Liver (tissue), 6 donors: ENCODE measurements at regions not wholly inside any gene's neighbourhood (a gene's known extent, or its start where the extent isn't known, plus 50 kb on each side); places are given as distances from the start of the nearest gene placed in this dataset.
A peak's percentile ranks its signal among the peaks of the same experiment; 100 is the strongest.
"Not testable (repeated sequence)": the region's sequence is repeated elsewhere in the genome, so short reads cannot be mapped to it uniquely, and the experiment has no call there.

Experiments
- DNase-seq: peaks from one replicate; pipeline ENCODE4 v3.0.0-alpha.2; 2017; ENCODE audit warnings: low spot score
- H3K27ac ChIP-seq, 2 donors: one replicate each; pipeline ENCODE4 v1.7.0; 2013; ENCODE audit warnings: inconsistent platforms in 2 of 2, low read length in 2 of 2, control low read depth in 1 of 2, low read depth in 1 of 2, mild to moderate bottlenecking in 1 of 2
- H3K27me3 ChIP-seq, 4 donors: one replicate each; pipeline versions ENCODE4 v1.6.1 to v1.7.0; 2013; ENCODE audit warnings: low read length in 3 of 4, inconsistent platforms in 1 of 4, mild to moderate bottlenecking in 1 of 4, moderate library complexity in 1 of 4; ENCODE audit not compliant: control insufficient read depth in 4 of 4, insufficient read depth in 4 of 4
- H3K36me3 ChIP-seq, 4 donors: one replicate each; pipeline versions ENCODE4 v1.6.1 to v1.7.0; 2013; ENCODE audit warnings: low read length in 3 of 4, mild to moderate bottlenecking in 3 of 4, low read depth in 1 of 4, moderate library complexity in 1 of 4; ENCODE audit not compliant: control insufficient read depth in 4 of 4, insufficient read depth in 3 of 4
- H3K4me1 ChIP-seq, 4 donors: one replicate each; pipeline versions ENCODE4 v1.6.1 to v1.7.0; 2013; ENCODE audit warnings: low read length in 3 of 4, mild to moderate bottlenecking in 3 of 4, moderate library complexity in 1 of 4; ENCODE audit not compliant: control insufficient read depth in 4 of 4, insufficient read depth in 4 of 4
- H3K4me3 ChIP-seq, 3 donors: one replicate each; pipeline versions ENCODE4 v1.6.1 to v1.7.0; 2013; ENCODE audit warnings: low read length in 3 of 3, control low read depth in 1 of 3, low read depth in 1 of 3, mild to moderate bottlenecking in 1 of 3
- H3K9ac ChIP-seq, 2 donors: one replicate each; pipeline ENCODE4 v1.7.0; 2013; ENCODE audit warnings: low read length in 2 of 2, mild to moderate bottlenecking in 2 of 2, moderate library complexity in 2 of 2, control low read depth in 1 of 2, low read depth in 1 of 2
- H3K9me3 ChIP-seq, 4 donors: one replicate each; pipeline versions ENCODE4 v1.6.1 to v1.7.0; 2013; ENCODE audit warnings: low read length in 3 of 4; ENCODE audit not compliant: control insufficient read depth in 4 of 4
- WGBS: extraction: QIAGEN DNeasy Blood & Tissue Kit; methylation state at CpG from one replicate; pipeline ENCODE4 v1.1.7; 2013; 5-methylcytosine and 5-hydroxymethylcytosine counted together
- donor health status: healthy.
- donor health status: healthy.
- donor health status: healthy.

- not testable (repeated sequence) for H3K9me3 ChIP-seq, H3K9ac ChIP-seq, DNase-seq, H3K27me3 ChIP-seq, H3K27ac ChIP-seq, H3K36me3 ChIP-seq, H3K4me1 ChIP-seq, H3K4me3 ChIP-seq
- WGBS: 95% methylated on average over 9 of the region's 9 CpGs
Measured at GRCh38 chr16:88185406-88185805, 197.4 kb upstream of the ZNF469 start.

DNA sequence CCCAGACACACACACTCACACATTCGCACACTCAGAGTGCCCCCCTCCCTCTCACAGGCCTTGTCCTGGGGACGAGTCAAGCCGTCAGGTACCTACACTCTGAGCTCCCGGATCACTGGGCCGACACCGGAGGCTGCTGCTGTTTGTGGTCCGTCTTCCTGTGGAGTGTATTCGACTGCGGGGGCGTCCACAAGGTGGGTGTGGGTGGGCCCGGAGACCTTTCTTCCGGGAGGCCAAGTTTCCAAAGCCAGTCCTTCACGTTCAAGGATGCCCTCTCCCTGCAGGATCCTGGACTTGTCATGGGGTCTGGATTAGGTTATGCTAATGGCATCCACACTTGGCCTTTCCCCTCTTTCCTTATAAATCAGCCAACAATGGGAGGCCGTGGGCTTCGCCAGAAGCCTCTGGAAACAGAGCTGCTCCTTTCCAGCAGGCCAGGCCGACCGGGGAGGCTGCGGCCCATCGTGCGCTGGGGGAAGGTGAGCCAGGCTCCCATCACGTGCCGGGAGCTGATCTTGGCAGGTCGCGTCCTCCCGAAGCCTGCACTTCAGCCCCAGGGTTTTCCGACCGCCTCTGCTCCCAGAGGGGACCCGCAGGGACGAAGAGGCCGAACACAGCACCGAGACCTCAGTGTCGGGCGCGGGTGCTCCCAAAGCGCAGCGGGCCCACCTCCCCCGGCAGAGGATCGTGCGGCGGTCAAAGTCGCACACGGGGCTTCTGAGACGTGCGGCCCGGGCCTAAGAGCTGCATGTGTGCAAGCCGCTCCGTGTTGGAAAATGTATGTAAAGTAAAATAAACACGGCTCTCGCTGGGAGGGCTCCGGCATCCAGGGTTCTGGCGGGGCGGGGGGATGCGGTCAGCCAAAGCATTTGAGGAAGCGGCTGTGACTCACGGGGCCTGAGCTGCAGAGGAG is 196.5 kb upstream of the ZNF469 start:
- H3K4me3 ChIP-seq, H3K9ac ChIP-seq, H3K4me1 ChIP-seq, DNase-seq, H3K9me3 ChIP-seq, H3K36me3 ChIP-seq, H3K27ac ChIP-seq, H3K27me3 ChIP-seq: not testable (repeated sequence)
- WGBS: 74% methylated on average over 55 of the region's 55 CpGs

DNA sequence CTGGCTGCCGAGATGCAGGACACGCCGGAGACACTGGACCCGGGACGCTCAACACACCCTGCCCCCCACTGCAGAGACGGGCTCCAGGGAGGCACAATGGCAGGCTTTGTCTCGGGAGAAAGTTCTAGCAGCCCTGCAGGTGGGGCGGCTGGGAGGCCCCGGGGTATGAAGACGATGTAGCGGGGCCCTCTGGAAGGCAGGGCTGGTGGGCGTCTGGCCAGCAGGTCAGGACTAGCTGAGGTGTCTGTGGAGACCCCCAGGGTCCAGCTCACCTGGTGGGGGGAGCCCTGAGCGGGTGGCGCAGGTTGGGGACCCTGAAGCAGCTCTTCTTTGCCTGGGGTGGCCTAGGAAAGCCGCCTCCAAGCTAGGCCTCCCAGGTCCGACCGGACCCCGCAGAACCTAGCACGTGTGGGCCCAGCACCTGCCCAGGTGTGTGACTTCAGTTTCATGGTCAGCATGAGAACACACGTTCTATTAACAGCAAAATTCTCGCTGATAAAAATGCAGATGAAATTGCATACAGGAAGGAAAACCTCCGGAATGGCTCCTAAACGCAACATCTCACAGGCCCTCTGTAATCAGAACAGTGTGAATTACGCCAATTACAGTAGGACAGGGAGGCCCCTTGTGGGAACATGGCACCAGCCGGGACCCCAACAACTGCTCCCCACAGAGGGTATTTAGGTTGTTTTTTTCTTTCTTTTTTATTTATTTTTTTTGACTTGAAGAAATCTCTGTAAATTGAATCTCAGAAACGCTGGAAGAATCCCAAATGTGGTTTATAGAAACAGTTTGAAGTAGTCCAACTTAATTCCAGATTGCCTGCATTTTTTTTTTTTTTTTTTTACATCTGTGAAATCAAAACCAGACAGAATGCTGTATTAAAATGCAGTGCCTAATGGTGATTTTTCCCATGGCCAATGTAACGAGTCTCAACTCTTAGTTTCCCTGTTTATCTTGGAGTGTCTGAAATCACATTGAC is 195.6 kb upstream of the ZNF469 start:
- H3K27me3 ChIP-seq, H3K4me1 ChIP-seq, H3K9me3 ChIP-seq, H3K36me3 ChIP-seq, H3K4me3 ChIP-seq, DNase-seq, H3K9ac ChIP-seq, H3K27ac ChIP-seq: not testable (repeated sequence)
- 86% methylated on average over 19 of the region's 27 CpGs for WGBS

DNA sequence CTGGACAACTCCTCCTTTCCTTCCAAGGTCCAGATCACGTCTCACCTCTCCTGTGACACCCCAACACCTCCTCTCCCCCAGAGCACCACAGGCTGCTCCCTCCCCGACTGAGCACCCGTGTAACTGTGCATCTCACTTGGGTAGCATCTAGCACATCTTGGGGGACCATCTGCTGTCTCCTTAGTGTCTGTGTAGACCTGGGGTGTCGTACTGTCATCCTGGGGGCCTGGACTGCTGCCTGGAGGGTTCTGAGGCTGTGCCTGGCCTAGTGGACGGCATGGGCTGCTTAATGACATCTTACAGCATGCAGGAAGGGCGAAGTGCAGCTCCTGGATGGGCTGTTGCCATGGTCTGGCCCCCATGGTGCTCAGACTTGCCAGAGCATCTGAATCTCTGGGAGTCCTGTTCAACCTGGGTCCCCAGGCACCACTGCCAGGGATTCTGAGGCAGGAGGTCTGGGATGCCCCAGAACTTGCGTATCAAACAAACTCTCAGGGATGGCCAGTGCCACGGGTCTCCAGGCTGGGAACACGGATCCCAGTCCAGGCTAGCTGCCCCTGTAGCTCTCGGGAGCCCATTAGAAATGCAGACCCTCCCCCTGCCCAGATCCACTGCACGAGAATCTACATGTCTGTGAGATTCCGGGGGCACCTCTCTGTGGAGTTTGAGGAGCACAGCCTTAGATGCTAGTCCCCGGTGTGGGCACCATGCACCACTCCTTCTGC is 194.4 kb upstream of the ZNF469 start:
- 82% methylated on average over 12 of the region's 13 CpGs for WGBS
- DNase-seq: not testable (repeated sequence)

GRCh38 chr16:88190592-88191095 is 192.1 kb upstream of the ZNF469 start:
- 63% methylated on average over 3 of the region's 3 CpGs for WGBS
- H3K27me3 ChIP-seq, H3K27ac ChIP-seq, DNase-seq, H3K4me1 ChIP-seq, H3K9me3 ChIP-seq, H3K4me3 ChIP-seq, H3K9ac ChIP-seq, H3K36me3 ChIP-seq: not testable (repeated sequence)

More for the DNA sequence above, 194.4 kb upstream of the ZNF469 start:
- not testable (repeated sequence) for H3K4me1 ChIP-seq, H3K4me3 ChIP-seq, H3K36me3 ChIP-seq, H3K27ac ChIP-seq, H3K9ac ChIP-seq, H3K27me3 ChIP-seq, H3K9me3 ChIP-seq

- H3K9me3 ChIP-seq, H3K27ac ChIP-seq, H3K36me3 ChIP-seq, H3K4me1 ChIP-seq, H3K27me3 ChIP-seq, H3K9ac ChIP-seq, H3K4me3 ChIP-seq: not testable (repeated sequence)
- DNase-seq: peak; percentile 9
- 86% methylated on average over 9 of the region's 9 CpGs for WGBS
Measured at GRCh38 chr16:88191168-88191567, 191.6 kb upstream of the ZNF469 start.
